Kidney tubule cell (primary cell): ENCODE measurements at regions not wholly inside any gene's neighbourhood (a gene's known extent, or its start where the extent isn't known, plus 50 kb on each side); places are given as distances from the start of the nearest gene placed in this dataset.
A peak's percentile ranks its signal among the peaks of the same experiment; 100 is the strongest.

Source experiments
- DNase-seq: peaks from one replicate; pipeline ENCODE4 v3.0.0-alpha.2; 2018; ENCODE audit warnings: low spot score

DNA sequence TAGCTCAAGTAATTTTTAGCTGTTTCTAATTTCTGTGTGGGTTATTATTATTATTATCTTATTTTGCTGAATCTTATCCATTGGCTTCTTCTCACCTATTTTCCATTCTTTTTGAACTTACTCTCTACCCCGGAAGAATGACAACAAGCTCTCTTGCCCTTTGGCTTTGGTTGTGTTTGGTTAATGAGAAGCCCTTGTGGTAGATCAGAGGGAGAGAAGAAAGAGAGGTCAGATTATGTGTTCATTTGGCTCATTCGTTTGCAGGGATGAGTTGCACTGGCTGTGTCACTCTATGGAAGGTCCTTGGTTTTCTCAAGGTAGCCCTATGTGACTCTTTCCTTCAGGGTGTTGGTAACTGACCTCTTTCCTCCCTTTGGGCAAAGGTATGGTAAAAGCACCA, 391.9 kb downstream of the LMO4 start:
- peak; percentile 63 for DNase-seq

DNA sequence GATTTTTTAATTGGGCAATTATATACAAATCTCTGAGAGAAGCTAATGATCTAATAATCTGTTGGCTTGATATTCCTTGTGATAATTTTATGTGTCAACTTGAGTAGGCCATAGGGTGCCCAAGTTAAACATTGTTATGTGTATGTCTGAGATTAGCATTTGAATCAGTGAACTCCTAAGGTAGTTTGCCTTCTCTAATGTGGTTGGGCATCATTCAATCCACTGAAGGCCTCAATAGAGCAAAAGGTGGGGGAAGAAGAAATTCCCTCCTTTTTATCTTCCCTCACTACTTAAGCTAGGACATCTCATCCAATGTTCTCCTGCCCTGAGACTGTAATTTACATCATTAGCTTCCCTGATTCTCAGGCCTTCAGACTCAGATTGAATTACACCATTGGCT, 394.5 kb downstream of the LMO4 start:
- DNase-seq = no peak

DNA sequence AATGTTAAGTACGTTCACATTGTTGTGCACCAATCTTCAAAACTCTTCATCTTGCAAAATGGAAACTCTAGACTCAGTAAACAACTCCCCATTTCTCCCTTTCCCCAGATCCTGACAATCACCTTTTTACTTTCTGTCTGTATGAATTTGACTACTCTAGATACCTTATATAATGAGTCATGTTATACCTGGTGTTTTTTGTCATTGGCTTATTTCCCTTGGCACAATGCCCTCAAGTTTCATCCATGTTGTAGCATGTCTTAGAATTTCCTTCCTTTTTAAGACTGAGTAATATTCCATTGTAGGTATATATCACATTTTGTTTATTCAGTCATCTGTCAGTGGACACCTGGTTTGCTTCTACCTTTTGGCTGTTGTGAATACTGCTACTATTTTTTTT, 399.5 kb downstream of the LMO4 start:
- DNase-seq = peak; percentile 23

DNA sequence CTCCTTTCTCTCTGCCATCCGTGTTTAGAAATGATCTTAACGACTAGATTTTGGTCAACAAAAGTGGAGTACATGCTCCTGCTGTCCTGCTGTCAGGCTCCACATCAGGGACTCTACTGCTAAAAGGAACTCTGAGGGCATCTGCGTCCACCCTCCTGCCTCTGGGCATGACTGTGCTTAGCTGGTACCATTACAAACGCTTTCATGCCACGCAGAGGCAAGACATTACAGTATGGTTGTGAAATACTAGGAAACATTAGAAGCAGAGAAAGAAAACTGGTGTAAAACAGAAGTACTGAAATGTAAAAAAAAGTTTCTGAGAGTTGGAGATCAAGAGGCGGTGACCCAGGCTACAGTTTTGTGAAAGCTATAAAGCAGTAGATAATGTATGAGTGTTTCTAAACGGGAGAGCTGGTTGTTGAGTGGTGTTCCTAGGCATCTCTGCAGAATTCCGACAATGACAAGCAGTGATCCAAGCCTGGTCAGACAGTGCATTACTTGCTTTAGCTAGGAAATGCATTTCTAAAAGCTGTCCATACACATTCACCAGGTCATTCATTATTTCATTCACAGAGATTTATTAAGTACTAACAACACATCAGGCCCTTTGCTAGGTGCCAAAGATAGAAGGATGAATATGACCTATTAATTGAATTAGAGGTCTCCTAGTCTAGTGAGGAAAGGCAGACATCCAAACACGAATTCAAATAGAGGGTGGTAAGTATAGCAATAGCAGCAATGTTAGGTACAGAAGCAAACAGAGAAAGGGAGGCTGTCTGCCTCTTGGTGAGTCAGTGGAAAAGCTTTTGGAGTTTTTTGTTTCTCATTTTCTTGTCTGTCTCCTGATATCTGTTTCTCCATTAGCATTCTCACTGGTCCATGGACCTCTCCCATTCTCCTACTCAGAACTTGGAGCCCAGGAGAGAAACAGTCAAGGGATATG, 401.9 kb downstream of the LMO4 start:
- DNase-seq = peak; percentile 31

DNA sequence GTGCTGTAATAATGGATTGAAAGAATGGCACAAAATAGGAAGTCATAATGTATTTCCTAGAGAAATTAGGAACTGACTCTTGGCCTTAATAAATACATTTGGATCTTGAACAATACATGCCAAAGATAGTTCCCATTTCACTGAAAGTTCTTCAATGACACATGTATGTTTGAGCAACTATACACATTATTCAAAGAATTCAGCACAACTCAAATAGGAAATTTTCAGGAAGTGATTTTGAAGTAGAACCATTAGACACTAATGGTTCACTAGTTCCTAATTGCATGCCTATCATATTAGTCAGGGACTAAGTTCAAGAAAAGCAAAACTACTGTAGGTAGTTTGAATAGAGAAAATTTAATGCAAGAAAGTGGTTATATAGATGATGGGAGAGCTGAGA, 404.7 kb downstream of the LMO4 start:
- peak; percentile 81 for DNase-seq

DNA sequence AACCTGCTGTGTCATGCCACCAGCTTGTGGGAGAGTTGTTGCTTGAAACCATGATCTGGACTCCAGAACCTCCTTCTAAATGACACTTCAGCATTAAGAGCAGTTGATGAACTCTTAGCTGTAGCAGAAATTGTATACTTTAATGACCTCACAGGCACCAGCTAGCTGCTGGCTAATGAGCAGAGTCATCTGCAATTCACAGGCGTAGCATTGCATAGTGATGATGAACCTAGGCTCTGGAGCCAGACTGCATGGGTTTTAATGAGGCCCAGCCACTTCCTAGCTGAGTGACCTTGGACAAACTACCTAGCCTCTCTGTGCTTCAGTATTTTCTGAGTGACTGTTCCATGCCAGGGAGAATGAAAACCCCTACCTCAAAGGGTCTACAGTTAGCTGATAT, 407.1 kb downstream of the LMO4 start:
- DNase-seq = peak; percentile 55

DNA sequence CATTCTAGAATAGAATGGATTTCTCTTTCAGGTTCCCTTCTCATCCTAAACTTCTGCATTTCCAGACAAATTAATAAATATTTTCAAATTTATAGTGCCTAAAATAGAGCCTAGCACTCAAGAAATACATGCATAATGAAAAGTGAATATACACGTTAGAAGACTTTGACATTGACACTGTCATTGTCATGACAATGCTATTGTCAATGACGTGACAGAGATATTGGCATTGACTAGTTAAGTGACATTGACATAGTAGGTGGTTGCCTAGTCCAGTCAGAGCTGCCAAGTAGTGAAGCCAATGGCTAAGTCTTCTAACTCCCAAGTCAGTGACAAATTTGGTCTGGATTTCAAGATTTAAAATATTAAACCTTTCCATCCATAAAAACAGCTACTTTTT, 410.5 kb downstream of the LMO4 start:
- DNase-seq = no peak

DNA sequence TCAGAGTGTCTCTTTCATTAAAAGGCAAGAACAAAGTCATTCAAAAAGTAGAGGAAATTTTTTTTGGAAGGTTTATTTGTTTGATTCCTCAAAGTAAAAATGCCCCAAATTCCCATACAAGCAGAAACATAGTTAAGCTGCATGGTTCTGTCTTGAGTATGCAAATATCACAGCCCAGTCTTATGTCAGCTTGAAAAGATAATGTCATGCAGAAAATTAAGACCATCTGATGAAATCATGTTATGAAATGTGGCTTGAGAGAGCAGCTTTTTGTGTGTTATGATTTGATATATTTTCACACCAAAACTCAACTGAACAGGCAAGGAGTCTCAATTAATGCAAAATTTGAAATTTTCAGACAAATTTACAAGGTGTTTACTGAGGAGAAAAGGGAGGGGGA, 411.0 kb downstream of the LMO4 start:
- no peak for DNase-seq

DNA sequence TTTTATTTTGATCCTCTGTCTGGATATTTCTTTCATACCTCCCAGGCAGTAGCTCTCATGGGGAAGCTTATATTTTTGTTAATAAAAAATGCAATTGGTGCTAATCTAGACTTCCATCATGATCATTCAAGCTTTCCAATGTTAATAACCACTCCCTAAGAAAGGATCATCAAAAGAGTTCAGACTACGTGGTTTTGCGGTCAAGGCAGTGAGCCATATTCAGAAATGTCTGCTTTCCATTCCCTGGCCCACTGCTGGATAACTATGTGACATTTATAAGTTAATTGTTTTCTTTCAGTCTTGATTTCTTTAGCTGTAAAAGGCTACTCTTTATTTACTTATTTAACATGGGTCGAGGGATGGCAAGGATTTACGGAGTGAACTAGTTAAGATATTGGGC, 414.6 kb downstream of the LMO4 start:
- DNase-seq = no peak

DNA sequence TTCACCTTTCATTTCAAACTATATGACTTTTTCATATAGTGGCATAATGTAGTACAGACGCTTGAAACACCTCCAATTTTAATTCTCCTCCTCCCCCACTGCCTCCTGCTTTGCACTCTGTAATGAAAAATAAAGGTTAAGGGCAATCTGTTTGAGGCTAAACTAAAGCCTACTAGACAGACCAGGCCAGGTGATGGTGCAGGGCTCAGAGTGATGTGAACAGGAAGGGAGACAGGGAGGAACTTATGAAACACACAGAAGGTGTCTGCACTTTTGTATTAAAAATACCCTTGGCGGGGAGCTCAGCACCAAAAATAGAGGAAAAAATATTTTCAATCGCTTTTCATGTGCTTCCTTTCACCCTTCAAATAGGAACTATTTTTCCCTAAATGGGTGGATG, 415.4 kb downstream of the LMO4 start:
- no peak for DNase-seq

DNA sequence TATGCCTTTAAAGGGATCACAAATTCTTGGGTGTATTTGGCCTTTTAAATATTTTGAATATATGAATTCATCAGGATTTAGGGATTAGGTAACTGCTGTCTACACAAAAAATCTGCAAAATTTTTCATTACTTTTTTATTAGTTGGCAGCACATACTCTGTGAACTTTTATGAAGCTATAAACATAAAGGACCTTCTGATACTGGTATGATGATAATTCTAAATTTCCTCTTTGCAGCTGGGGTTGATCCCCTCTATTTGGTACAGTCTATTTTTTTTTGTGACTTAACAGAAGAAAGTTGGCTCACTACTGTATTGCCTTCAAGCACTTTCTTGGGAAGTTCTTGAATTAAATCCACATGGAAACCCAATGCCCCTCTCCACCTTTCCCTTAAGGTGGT, 416.1 kb downstream of the LMO4 start:
- no peak for DNase-seq

DNA sequence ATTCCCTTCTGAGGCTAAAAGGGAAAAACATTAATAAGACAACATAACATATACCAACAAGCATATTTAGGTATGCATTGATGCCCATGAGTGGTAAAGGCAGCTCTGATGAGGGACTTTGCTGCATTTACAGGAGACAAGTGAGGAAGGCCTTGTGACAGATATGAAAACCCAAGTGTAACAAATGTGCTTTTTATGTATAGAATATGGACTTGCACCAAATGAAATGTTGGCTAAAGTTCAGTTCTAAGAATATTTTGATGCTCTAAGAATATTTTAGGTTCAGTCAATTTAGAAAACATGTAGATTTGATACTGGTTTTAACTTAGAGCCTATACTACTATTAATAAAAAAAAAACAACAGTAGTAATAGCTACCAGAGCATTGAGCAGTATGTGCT, 424.7 kb downstream of the LMO4 start:
- no peak for DNase-seq

DNA sequence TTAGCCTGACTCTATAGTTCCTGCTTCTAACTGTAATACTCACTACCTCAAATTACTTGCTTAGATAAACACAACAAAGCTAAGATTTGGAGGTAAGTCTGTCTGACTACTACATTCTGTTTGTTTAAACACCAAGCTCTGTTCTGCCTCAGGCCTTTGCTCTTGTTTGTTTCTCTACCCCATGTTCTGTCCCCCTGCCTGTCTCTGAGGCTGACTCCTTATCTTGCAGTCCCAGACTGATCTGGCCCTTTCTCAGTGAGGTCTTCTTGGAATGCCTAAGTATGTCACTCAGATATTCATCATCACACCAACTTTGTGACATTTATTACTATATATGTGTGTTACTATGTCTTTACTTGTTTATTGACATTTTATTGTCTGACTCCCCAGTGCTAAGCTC, 425.5 kb downstream of the LMO4 start:
- DNase-seq = no peak

DNA sequence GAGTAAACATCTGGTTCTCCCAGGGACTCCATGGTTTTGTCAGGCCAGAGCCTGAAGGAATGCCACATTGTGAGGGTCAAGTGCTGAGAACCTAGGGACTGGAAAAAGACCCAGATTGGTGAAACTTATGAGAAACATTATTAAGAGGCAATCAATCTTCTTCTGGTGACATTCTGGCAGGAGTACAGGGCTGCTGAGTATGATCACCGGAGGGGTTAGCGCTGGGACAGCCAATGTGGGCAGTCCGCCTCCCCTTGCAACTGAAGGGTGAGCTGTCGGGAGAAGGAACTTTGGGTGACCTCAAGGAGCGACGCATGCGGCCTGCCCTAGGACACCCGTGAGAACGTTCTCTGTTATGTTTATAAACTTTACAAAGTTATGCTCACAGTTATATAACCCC, 429.0 kb downstream of the LMO4 start:
- peak; percentile 32 for DNase-seq

DNA sequence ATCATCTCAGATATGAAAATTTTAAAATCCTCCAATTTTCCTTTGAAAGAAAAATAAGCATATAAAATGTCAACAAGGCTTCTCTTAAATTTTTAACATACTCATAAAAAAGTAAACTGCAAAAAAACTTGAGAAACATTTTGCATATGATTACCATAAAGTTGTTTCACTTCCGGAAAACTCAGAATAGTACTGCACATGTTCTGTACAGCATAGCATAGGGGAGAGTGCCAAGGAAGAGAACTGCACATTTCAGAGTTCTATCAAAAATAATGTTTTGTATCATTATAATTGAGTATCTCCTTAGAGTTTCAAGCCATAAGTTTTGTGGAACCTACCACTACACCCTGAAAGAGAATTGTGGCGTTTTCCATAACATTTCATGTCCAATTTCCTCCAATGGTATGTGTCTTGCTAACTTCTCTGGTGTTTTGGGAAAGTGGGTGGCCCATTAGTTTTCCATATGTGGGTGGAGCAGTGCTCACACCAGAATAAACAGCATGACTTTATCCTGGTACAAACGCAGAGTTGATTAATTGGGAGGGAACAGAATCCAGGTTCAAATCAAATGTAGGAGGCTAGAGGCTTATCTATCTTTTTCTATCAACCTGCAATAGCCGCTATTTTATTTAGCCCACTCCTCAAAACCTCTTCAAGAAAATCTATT, 430.9 kb downstream of the LMO4 start:
- DNase-seq = no peak

DNA sequence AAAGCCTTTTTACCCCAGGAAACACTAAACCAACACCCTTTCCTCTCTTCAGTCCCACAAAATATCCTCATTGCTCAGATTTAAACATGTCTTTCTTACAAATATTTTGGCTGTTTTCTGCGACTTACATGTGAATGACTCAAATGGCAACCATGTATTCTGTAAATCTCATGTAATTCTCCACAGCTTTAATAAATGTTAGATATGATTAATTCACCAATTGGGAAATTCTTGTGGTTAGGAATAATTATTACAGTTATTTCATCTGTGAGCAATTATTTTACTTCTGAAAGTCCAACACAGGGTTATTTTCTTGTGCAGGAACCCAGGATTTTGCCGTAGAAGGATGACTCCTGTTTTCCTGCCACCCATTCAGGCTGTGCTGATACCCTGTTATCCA, 431.5 kb downstream of the LMO4 start:
- DNase-seq = no peak

DNA sequence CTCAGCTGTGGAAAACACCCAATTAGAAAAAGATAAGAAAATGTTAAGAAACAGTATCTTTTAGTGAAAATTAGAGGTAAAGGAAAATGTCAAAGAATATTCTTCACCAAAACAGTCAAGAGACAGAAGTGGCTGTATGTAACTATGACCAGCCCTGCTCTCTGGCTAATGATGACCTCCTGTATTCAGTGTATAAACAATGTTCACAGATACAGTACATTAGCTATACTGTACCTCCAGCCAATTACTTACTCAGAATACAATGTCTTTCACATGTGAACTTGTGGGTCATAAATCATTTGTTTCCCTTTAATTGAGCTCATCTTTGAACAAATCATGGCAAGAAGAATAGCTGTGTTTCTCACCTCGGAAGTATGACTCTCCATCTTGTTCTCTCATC, 432.0 kb downstream of the LMO4 start:
- DNase-seq = no peak

DNA sequence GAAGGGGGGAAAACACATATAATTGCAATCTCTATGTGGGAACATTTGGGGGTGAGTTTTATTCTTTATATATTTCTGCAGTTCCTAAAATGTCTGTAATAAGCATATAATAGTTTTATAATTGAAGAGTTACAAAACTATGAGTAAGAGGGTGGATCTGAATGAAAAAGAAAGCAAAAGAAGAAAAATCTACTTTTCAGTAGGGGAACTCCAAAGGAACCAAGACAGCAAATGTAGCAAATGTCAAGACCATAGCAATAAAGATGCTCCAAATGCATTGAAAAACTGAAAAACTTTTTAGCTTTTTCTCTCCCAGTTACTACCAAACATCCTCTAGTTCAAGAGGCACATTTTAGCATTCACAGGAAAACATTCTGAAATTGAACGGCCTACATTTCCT, 434.8 kb downstream of the LMO4 start:
- no peak for DNase-seq

DNA sequence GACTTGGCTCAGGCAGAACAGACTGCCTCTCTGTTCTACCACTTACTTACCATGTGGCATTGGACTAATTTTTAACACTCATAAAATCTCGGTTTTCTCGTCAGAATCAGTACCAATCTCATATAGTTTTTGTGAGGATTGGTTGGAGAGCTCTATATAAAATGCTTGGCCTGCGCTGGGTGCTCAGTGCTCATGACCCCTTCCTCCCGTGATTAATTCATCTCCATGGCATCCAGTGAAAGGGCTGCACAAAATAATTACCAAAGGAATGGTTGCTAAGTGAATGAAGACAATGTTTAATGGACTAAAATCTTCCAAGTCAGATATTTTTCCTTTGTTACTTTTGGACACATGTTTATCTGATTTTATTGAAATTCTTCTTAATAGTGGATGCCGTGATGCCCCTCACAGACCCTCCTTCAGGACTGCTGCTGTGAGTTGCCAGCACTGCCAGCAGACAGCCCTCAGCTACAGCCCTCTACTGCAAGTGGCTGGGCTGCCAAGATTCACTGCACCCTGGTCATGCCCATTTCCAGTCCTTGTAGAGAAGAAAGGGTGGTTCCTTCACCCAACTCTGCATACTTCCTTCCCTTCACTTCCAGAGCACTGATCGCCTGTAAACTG, 436.5 kb downstream of the LMO4 start:
- DNase-seq = no peak

DNA sequence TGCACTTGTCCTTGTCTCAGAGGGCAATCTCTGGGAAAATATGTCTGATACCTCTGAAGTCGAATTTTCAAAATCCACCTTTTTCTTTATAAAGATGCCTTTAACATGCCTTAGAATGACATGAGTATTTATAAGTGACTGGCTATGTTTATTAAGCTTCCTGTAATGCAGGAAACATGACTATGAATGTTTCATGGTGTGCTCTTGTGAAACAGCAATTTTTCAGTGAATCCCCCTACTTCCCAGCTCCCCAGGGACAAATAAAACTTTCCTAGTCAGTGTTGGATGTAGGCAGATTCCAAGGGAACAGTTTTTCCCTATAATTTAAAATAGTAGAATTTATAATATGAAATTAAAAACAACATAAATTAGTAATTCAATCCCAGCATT, 437.0 kb downstream of the LMO4 start:
- peak; percentile 62 for DNase-seq

DNA sequence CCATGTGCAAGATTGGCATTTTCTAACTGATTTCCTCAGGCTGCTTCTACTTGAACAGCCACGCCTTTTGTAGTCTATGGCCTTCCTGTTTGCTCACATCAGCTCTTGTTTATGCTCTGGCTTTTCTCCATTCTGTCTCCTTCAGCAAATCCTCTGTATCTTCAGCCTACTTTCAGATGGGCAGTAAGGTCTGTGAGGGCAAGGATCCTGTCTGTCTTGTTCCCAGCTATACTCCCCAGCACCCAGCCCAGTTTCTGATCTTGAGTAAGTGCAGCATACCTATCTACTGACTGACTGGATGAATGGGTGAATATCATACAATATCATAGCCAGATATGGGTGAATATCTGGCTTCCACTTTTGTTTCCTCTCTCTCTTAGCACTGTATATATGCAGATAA, 438.1 kb downstream of the LMO4 start:
- peak; percentile 43 for DNase-seq

DNA sequence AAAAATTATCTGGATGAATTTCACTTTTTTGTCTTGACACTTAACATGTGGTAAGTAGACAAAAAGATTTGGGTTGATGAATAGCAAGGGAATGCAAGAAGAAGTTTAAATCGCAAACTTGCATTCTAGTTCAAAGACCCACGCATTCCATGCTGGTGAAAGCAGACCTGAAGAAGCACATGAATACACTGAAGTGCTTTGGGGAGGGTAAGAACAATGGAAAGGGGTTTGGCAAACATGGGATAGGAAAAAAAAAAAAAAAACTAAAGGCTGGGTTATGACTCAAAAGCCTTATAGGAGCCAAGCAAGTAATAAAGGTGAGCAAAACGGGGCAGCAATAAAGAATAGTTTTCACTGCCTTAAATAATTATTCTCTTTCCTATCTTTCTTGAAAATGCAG, 450.2 kb downstream of the LMO4 start:
- peak; percentile 15 for DNase-seq

DNA sequence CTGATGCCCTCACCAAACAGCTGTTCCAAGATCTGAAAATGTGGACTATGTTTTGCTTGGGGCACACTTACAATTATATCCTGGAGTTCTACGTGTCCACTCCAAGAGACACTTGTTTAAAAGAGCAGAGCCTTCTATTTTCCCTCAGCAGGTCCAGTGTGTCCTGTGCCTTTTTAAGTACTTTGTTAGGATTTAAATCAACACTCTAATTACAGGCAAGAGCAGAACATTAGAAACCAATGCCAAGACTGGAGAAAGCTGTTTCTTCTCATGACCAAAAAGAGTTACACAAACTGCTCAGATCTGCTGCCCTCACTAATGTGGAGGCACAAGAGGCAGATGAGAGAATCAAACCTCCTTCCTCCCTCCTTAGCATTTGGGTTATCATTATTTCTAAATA, 452.9 kb downstream of the LMO4 start:
- no peak for DNase-seq
